ENCODE measurements at regions not wholly inside any gene's neighbourhood (a gene's known extent, or its start where the extent isn't known, plus 50 kb on each side); places are given as distances from the start of the nearest gene placed in this dataset.

- CTCF ChIA-PET: interaction anchor here (0.7 kb wide), 1 partner anchor 496 kb away, joined by 3 read pairs; no protein-coding TSS in a partner anchor
- Histone ChIP-seq H3K9ac (replicated peaks; ENCODE audit: extremely low read depth, insufficient read depth, low read length) (no peak overlapping the region), H3K4me2 (ENCODE audit: insufficient read depth, low read length) (no peak overlapping the region), H2AFZ (ENCODE audit: low read depth, low read length) (no peak overlapping the region), H3K36me3 (ENCODE audit: control insufficient read depth in 2 of 2, extremely low read depth in 1 of 2, insufficient read depth in 2 of 2, low read length in 2 of 2) (no peaks in the 10 kb centered on the region), H3K9me3 (replicated peaks; ENCODE audit: control insufficient read depth, insufficient read depth, low read length) (no peaks in the 10 kb centered on the region), H3K27me3 (ENCODE audit: control insufficient read depth in 2 of 2, insufficient read depth in 2 of 2, low read length in 2 of 2) (no peaks in the 10 kb centered on the region), H3K79me2 (ENCODE audit: control insufficient read depth, insufficient read depth, low read length) (no peaks in the 10 kb centered on the region), H3K27ac (ENCODE audit: insufficient read depth, low read depth, low read length) (no peak overlapping the region), H4K20me1 (replicated peaks; ENCODE audit: control insufficient read depth, extremely low read depth, insufficient read depth, low read length) (no peaks in the 10 kb centered on the region), H3K9me1 (replicated peaks; ENCODE audit: control insufficient read depth, extremely low read depth, insufficient read depth, low read length) (no peaks in the 10 kb centered on the region), H3K4me1 (ENCODE audit: control insufficient read depth, extremely low read depth, insufficient read depth, low read length) (no peaks in the 10 kb centered on the region), H3K4me3 (replicated peaks in 1 of 3; ENCODE audit: insufficient read depth in 1 of 3, low read depth in 1 of 3, low read length in 3 of 3) (no peak overlapping the region)
- TF ChIP-seq, protein P1, sequence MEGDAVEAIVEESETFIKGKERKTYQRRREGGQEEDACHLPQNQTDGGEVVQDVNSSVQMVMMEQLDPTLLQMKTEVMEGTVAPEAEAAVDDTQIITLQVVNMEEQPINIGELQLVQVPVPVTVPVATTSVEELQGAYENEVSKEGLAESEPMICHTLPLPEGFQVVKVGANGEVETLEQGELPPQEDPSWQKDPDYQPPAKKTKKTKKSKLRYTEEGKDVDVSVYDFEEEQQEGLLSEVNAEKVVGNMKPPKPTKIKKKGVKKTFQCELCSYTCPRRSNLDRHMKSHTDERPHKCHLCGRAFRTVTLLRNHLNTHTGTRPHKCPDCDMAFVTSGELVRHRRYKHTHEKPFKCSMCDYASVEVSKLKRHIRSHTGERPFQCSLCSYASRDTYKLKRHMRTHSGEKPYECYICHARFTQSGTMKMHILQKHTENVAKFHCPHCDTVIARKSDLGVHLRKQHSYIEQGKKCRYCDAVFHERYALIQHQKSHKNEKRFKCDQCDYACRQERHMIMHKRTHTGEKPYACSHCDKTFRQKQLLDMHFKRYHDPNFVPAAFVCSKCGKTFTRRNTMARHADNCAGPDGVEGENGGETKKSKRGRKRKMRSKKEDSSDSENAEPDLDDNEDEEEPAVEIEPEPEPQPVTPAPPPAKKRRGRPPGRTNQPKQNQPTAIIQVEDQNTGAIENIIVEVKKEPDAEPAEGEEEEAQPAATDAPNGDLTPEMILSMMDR (IDR thresholded peaks at IDR 0.05; ENCODE audit: extremely low read depth in 1 of 2, insufficient read depth in 1 of 2, low read depth in 1 of 2, low read length in 2 of 2): no peak
- TF ChIP-seq MAX (IDR thresholded peaks at IDR 0.05; ENCODE audit: insufficient read depth, insufficient read length) (no peak), GATA2 (IDR thresholded peaks at IDR 0.05; ENCODE audit: insufficient read depth, insufficient read length, low read depth, low read length) (no peak), POLR2AphosphoS5 (IDR thresholded peaks at IDR 0.05; ENCODE audit: insufficient read depth, low read depth, low read length) (no peak)
- intact Hi-C loops (cut with micrococcal nuclease): no loop called here
- FAIRE-seq: no peak
- dilution Hi-C loops (cut with MboI; ENCODE audit: extremely low pct_ligation_motif_present, low sequenced_read_pairs): no loop called here
- POLR2A ChIA-PET: no interaction called here
- no TSS peak for BruUV-seq (replicated peaks)
- no peak for DNase-seq (ENCODE audit: low read depth, low spot score)
Observed at GRCh38 chr4:71236226-71236625, 102.6 kb upstream of the SLC4A4 start.

DNA sequence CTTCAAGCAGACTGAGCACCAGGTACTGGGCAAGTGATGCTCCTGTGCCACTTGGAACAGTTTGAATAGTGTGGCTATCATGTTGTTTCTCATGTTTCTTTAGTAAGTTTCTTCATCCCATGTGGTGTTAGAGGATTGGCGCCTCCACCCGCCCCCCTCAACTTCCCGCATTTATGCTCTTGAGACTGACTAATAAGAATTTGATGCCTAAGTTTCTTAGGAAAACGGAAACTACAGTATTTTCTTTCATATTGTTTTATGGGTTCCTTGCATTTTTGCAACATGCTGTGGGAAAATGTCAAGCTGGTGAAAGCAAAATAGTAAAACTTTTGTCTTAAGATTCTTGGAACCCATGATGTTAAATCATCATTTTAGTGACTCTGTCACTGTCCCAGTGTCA lies 101.2 kb upstream of the SLC4A4 start:
- intact Hi-C loops (cut with micrococcal nuclease) (no loop called here), dilution Hi-C loops (cut with MboI; ENCODE audit: extremely low pct_ligation_motif_present, low sequenced_read_pairs) (no loop called here)
- no peak for FAIRE-seq

More for the DNA sequence above, 101.2 kb upstream of the SLC4A4 start:
- no peaks in the 10 kb centered on the region for H3K4me1 ChIP-seq (ENCODE audit: control insufficient read depth, extremely low read depth, insufficient read depth, low read length)
- no peaks in the 10 kb centered on the region for H3K9me3 ChIP-seq (replicated peaks; ENCODE audit: control insufficient read depth, insufficient read depth, low read length)
- H4K20me1 ChIP-seq (replicated peaks; ENCODE audit: control insufficient read depth, extremely low read depth, insufficient read depth, low read length): no peaks in the 10 kb centered on the region
- H3K27me3 ChIP-seq (ENCODE audit: control insufficient read depth in 2 of 2, insufficient read depth in 2 of 2, low read length in 2 of 2): no peaks in the 10 kb centered on the region
- H3K36me3 ChIP-seq (ENCODE audit: control insufficient read depth in 2 of 2, extremely low read depth in 1 of 2, insufficient read depth in 2 of 2, low read length in 2 of 2): no peaks in the 10 kb centered on the region
- H3K9me1 ChIP-seq (replicated peaks; ENCODE audit: control insufficient read depth, extremely low read depth, insufficient read depth, low read length): no peaks in the 10 kb centered on the region
- H3K4me2 ChIP-seq (ENCODE audit: insufficient read depth, low read length): no peak overlapping the region
- no peak overlapping the region for H3K27ac ChIP-seq (ENCODE audit: insufficient read depth, low read depth, low read length)
- TF ChIP-seq, protein P1 (IDR thresholded peaks at IDR 0.05; ENCODE audit: extremely low read depth in 1 of 2, insufficient read depth in 1 of 2, low read depth in 1 of 2, low read length in 2 of 2): no peak
- TF ChIP-seq MAX (IDR thresholded peaks at IDR 0.05; ENCODE audit: insufficient read depth, insufficient read length) (no peak), POLR2AphosphoS5 (IDR thresholded peaks at IDR 0.05; ENCODE audit: insufficient read depth, low read depth, low read length) (no peak), FOS (IDR thresholded peaks at IDR 0.05; ENCODE audit: borderline replicate concordance, insufficient read depth, low read length) (no peak), GATA2 (IDR thresholded peaks at IDR 0.05; ENCODE audit: insufficient read depth, insufficient read length, low read depth, low read length) (no peak), MYC (IDR thresholded peaks at IDR 0.05; ENCODE audit: low read depth, low read length) (no peak), POLR2A (IDR thresholded peaks at IDR 0.05; ENCODE audit: low read depth, low read length) (no peak), JUN (IDR thresholded peaks at IDR 0.05; ENCODE audit: borderline replicate concordance, insufficient read depth, insufficient read length, low read depth) (no peak), EZH2 (IDR thresholded peaks at IDR 0.05; ENCODE audit: borderline replicate concordance, low read depth, low read length, severe bottlenecking) (no peak)
- no peak overlapping the region for H2AFZ ChIP-seq (ENCODE audit: low read depth, low read length)
- H3K9ac ChIP-seq (replicated peaks; ENCODE audit: extremely low read depth, insufficient read depth, low read length): no peak overlapping the region
- no TSS peak for BruUV-seq (replicated peaks)
- ChIA-PET CTCF (interaction anchor here (1.4 to 1.5 kb wide), 2 partner anchors 8 to 9 kb away, joined by 4 read pairs; no protein-coding TSS in a partner anchor), POLR2A (no interaction called here)
- DNase-seq (ENCODE audit: low read depth, low spot score): no peak
- H3K4me3 ChIP-seq (replicated peaks in 1 of 3; ENCODE audit: insufficient read depth in 1 of 3, low read depth in 1 of 3, low read length in 3 of 3): no peak overlapping the region
- no peaks in the 10 kb centered on the region for H3K79me2 ChIP-seq (ENCODE audit: control insufficient read depth, insufficient read depth, low read length)

All from endothelial cell of umbilical vein (primary cell).